ENCODE measurements at regions not wholly inside any gene's neighbourhood (a gene's known extent, or its start where the extent isn't known, plus 50 kb on each side); places are given as distances from the start of the nearest gene placed in this dataset.

- H3K27ac Mint-ChIP-seq = no peak overlapping the region
These were observed 1192.0 kb downstream of the CDH12 start for GRCh38 chr5:21661184-21661583.

GRCh38 chr5:21654556-21654955 lies 1198.6 kb downstream of the CDH12 start:
- no peak overlapping the region for H3K4me3 Mint-ChIP-seq
- ChIA-PET POLR2A (ENCODE audit: partially characterized antibody) (no interaction called here), CTCF (ENCODE audit: partially characterized antibody) (no interaction called here)
- no peaks in the 10 kb centered on the region for H3K27me3 Mint-ChIP-seq
- H3K36me3 Mint-ChIP-seq = no peaks in the 10 kb centered on the region
- H3K9me3 ChIP-seq (ENCODE audit: control insufficient read depth in 1 of 2, low read length in 2 of 2) = no peaks in the 10 kb centered on the region
- H3K27ac Mint-ChIP-seq = no peak overlapping the region
- no peak overlapping the region for H3K27ac ChIP-seq (ENCODE audit: low read depth, low read length)
- no peaks in the 10 kb centered on the region for H3K4me1 ChIP-seq (ENCODE audit: insufficient read depth, low read length)
- no peaks in the 10 kb centered on the region for H3K27me3 ChIP-seq (ENCODE audit: insufficient read depth, low read length)
- intact Hi-C loops (cut with micrococcal nuclease) = no loop called here
- H3K9me3 Mint-ChIP-seq = peaks cover 0 to 6% (median 2%) of the 10 kb centered on the region in 8 donors
- DNase-seq = no peak
- no peak overlapping the region for H3K4me3 ChIP-seq (ENCODE audit: low read length in 2 of 2)
- H3K36me3 ChIP-seq (ENCODE audit: insufficient read depth, low read length) = no peaks in the 10 kb centered on the region
- H3K4me1 Mint-ChIP-seq = no peaks in the 10 kb centered on the region

More at GRCh38 chr5:21661184-21661583, 1192.0 kb downstream of the CDH12 start:
- H3K27me3 Mint-ChIP-seq = no peaks in the 10 kb centered on the region
- intact Hi-C loops (cut with micrococcal nuclease) = no loop called here
- Histone ChIP-seq H3K27ac (ENCODE audit: low read depth, low read length) (no peak overlapping the region), H3K4me3 (ENCODE audit: low read length in 2 of 2) (no peak overlapping the region), H3K27me3 (ENCODE audit: insufficient read depth, low read length) (no peaks in the 10 kb centered on the region), H3K36me3 (ENCODE audit: insufficient read depth, low read length) (no peaks in the 10 kb centered on the region), H3K4me1 (ENCODE audit: insufficient read depth, low read length) (no peaks in the 10 kb centered on the region), H3K9me3 (ENCODE audit: control insufficient read depth in 1 of 2, low read length in 2 of 2) (no peaks in the 10 kb centered on the region)
- no peak overlapping the region for H3K4me3 Mint-ChIP-seq
- POLR2A ChIA-PET (ENCODE audit: partially characterized antibody) = no interaction called here
- no peaks in the 10 kb centered on the region for H3K4me1 Mint-ChIP-seq
- DNase-seq = no peak
- H3K9me3 Mint-ChIP-seq = peaks cover 0 to 26% (median 6%) of the 10 kb centered on the region in 8 donors
- CTCF ChIA-PET (ENCODE audit: partially characterized antibody) = no interaction called here
- no peaks in the 10 kb centered on the region for H3K36me3 Mint-ChIP-seq

GRCh38 chr5:21649969-21650368 lies 1203.2 kb downstream of the CDH12 start:
- intact Hi-C loops (cut with micrococcal nuclease) = no loop called here
- Histone ChIP-seq H3K27ac (ENCODE audit: low read depth, low read length) (no peak overlapping the region), H3K4me1 (ENCODE audit: insufficient read depth, low read length) (no peaks in the 10 kb centered on the region), H3K4me3 (ENCODE audit: low read length in 2 of 2) (no peak overlapping the region), H3K27me3 (ENCODE audit: insufficient read depth, low read length) (no peaks in the 10 kb centered on the region), H3K36me3 (ENCODE audit: insufficient read depth, low read length) (no peaks in the 10 kb centered on the region), H3K9me3 (ENCODE audit: control insufficient read depth in 1 of 2, low read length in 2 of 2) (no peaks in the 10 kb centered on the region)
- ChIA-PET CTCF (ENCODE audit: partially characterized antibody) (no interaction called here), POLR2A (ENCODE audit: partially characterized antibody) (no interaction called here)
- Mint-ChIP-seq H3K27me3 (no peaks in the 10 kb centered on the region), H3K4me1 (no peaks in the 10 kb centered on the region), H3K27ac (no peak overlapping the region), H3K4me3 (no peak overlapping the region), H3K9me3 (peaks cover 0 to 6% (median under 1%) of the 10 kb centered on the region in 8 donors), H3K36me3 (no peaks in the 10 kb centered on the region)
- DNase-seq = no peak

GRCh38 chr5:21646469-21646868 lies 1206.7 kb downstream of the CDH12 start:
- H3K27me3 ChIP-seq (ENCODE audit: insufficient read depth, low read length) = no peaks in the 10 kb centered on the region
- ChIA-PET CTCF (ENCODE audit: partially characterized antibody) (no interaction called here), POLR2A (ENCODE audit: partially characterized antibody) (no interaction called here)
- H3K4me1 ChIP-seq (ENCODE audit: insufficient read depth, low read length) = no peaks in the 10 kb centered on the region
- no peak overlapping the region for H3K27ac ChIP-seq (ENCODE audit: low read depth, low read length)
- Mint-ChIP-seq H3K4me1 (no peaks in the 10 kb centered on the region), H3K4me3 (no peak overlapping the region), H3K27me3 (no peaks in the 10 kb centered on the region), H3K36me3 (no peaks in the 10 kb centered on the region), H3K9me3 (peaks cover 0 to 6% (median 2%) of the 10 kb centered on the region in 8 donors), H3K27ac (no peak overlapping the region)
- intact Hi-C loops (cut with micrococcal nuclease) = no loop called here
- H3K4me3 ChIP-seq (ENCODE audit: low read length in 2 of 2) = no peak overlapping the region
- H3K9me3 ChIP-seq (ENCODE audit: control insufficient read depth in 1 of 2, low read length in 2 of 2) = no peaks in the 10 kb centered on the region
- no peak for DNase-seq
- no peaks in the 10 kb centered on the region for H3K36me3 ChIP-seq (ENCODE audit: insufficient read depth, low read length)

GRCh38 chr5:21644032-21644431 lies 1209.1 kb downstream of the CDH12 start:
- H3K9me3 ChIP-seq (ENCODE audit: control insufficient read depth in 1 of 2, low read length in 2 of 2) = no peaks in the 10 kb centered on the region
- Mint-ChIP-seq H3K36me3 (no peaks in the 10 kb centered on the region), H3K27ac (no peak overlapping the region), H3K9me3 (peaks cover 0 to 2% (median 0%) of the 10 kb centered on the region in 8 donors), H3K4me1 (no peaks in the 10 kb centered on the region), H3K4me3 (no peak overlapping the region), H3K27me3 (no peaks in the 10 kb centered on the region)
- CTCF ChIA-PET (ENCODE audit: partially characterized antibody) = no interaction called here
- no peak overlapping the region for H3K4me3 ChIP-seq (ENCODE audit: low read length in 2 of 2)
- no peak overlapping the region for H3K27ac ChIP-seq (ENCODE audit: low read depth, low read length)
- POLR2A ChIA-PET (ENCODE audit: partially characterized antibody) = no interaction called here
- H3K36me3 ChIP-seq (ENCODE audit: insufficient read depth, low read length) = no peaks in the 10 kb centered on the region
- no peaks in the 10 kb centered on the region for H3K27me3 ChIP-seq (ENCODE audit: insufficient read depth, low read length)
- DNase-seq = no peak
- intact Hi-C loops (cut with micrococcal nuclease) = no loop called here
- no peaks in the 10 kb centered on the region for H3K4me1 ChIP-seq (ENCODE audit: insufficient read depth, low read length)

GRCh38 chr5:21642312-21642711 lies 1210.8 kb downstream of the CDH12 start:
- no peak overlapping the region for H3K4me3 Mint-ChIP-seq
- H3K4me1 Mint-ChIP-seq = no peaks in the 10 kb centered on the region
- Histone ChIP-seq H3K36me3 (ENCODE audit: insufficient read depth, low read length) (no peaks in the 10 kb centered on the region), H3K4me1 (ENCODE audit: insufficient read depth, low read length) (no peaks in the 10 kb centered on the region), H3K27me3 (ENCODE audit: insufficient read depth, low read length) (no peaks in the 10 kb centered on the region), H3K4me3 (ENCODE audit: low read length in 2 of 2) (no peak overlapping the region), H3K27ac (ENCODE audit: low read depth, low read length) (no peak overlapping the region), H3K9me3 (ENCODE audit: control insufficient read depth in 1 of 2, low read length in 2 of 2) (no peaks in the 10 kb centered on the region)
- peaks cover 0 to 4% (median 0%) of the 10 kb centered on the region in 8 donors for H3K9me3 Mint-ChIP-seq
- CTCF ChIA-PET (ENCODE audit: partially characterized antibody) = no interaction called here
- intact Hi-C loops (cut with micrococcal nuclease) = no loop called here
- H3K27me3 Mint-ChIP-seq = no peaks in the 10 kb centered on the region
- no peak overlapping the region for H3K27ac Mint-ChIP-seq
- POLR2A ChIA-PET (ENCODE audit: partially characterized antibody) = no interaction called here
- H3K36me3 Mint-ChIP-seq = no peaks in the 10 kb centered on the region
- no peak for DNase-seq

GRCh38 chr5:21623831-21624230 lies 1229.3 kb downstream of the CDH12 start:
- CTCF ChIA-PET (ENCODE audit: partially characterized antibody) = no interaction called here
- Histone ChIP-seq H3K4me1 (ENCODE audit: insufficient read depth, low read length) (no peaks in the 10 kb centered on the region), H3K27ac (ENCODE audit: low read depth, low read length) (no peak overlapping the region), H3K36me3 (ENCODE audit: insufficient read depth, low read length) (no peaks in the 10 kb centered on the region), H3K27me3 (ENCODE audit: insufficient read depth, low read length) (no peaks in the 10 kb centered on the region), H3K9me3 (ENCODE audit: control insufficient read depth in 1 of 2, low read length in 2 of 2) (no peaks in the 10 kb centered on the region), H3K4me3 (ENCODE audit: low read length in 2 of 2) (no peak overlapping the region)
- no peak overlapping the region for H3K27ac Mint-ChIP-seq
- no peaks in the 10 kb centered on the region for H3K4me1 Mint-ChIP-seq
- POLR2A ChIA-PET (ENCODE audit: partially characterized antibody) = no interaction called here
- no peak for DNase-seq
- intact Hi-C loops (cut with micrococcal nuclease) = no loop called here
- no peaks in the 10 kb centered on the region for H3K36me3 Mint-ChIP-seq
- peaks cover 0 to 3% of the 10 kb centered on the region in 2 donors for H3K27me3 Mint-ChIP-seq
- H3K4me3 Mint-ChIP-seq = no peak overlapping the region
- peaks cover 2 to 18% (median 4%) of the 10 kb centered on the region in 8 donors for H3K9me3 Mint-ChIP-seq

- ChIA-PET POLR2A (ENCODE audit: partially characterized antibody) (no interaction called here), CTCF (ENCODE audit: partially characterized antibody) (no interaction called here)
- Mint-ChIP-seq H3K36me3 (no peaks in the 10 kb centered on the region), H3K9me3 (peaks cover 0 to 15% (median 4%) of the 10 kb centered on the region in 8 donors), H3K4me3 (no peak overlapping the region), H3K27ac (no peak overlapping the region), H3K27me3 (peaks cover 0 to 2% of the 10 kb centered on the region in 2 donors), H3K4me1 (no peaks in the 10 kb centered on the region)
- intact Hi-C loops (cut with micrococcal nuclease) = no loop called here
- Histone ChIP-seq H3K4me1 (ENCODE audit: insufficient read depth, low read length) (no peaks in the 10 kb centered on the region), H3K27me3 (ENCODE audit: insufficient read depth, low read length) (no peaks in the 10 kb centered on the region), H3K4me3 (ENCODE audit: low read length in 2 of 2) (no peak overlapping the region), H3K9me3 (ENCODE audit: control insufficient read depth in 1 of 2, low read length in 2 of 2) (no peaks in the 10 kb centered on the region), H3K27ac (ENCODE audit: low read depth, low read length) (no peak overlapping the region), H3K36me3 (ENCODE audit: insufficient read depth, low read length) (no peaks in the 10 kb centered on the region)
- no peak for DNase-seq
These were observed 1237.9 kb downstream of the CDH12 start for GRCh38 chr5:21615195-21615765.

Measured in CD4-positive, alpha-beta memory T cell (primary cell).